Progenitor cell of endocrine pancreas (in vitro differentiated cells): ENCODE measurements at regions not wholly inside any gene's neighbourhood (a gene's known extent, or its start where the extent isn't known, plus 50 kb on each side); places are given as distances from the start of the nearest gene placed in this dataset.
A peak's percentile ranks its signal among the peaks of the same experiment; 100 is the strongest.

ENCODE experiments used
- DNase-seq: peaks from one replicate; pipeline ENCODE4 v3.0.0; 2021; ENCODE audit warnings: low spot score; ENCODE audit not compliant: unreplicated experiment
- H3K27ac Mint-ChIP-seq: 2 replicates; pipeline ENCODE4 v1.8.0; 2021; ENCODE audit warnings: mild to moderate bottlenecking, moderate library complexity, mixed read lengths
- H3K27me3 Mint-ChIP-seq: 2 replicates; pipeline ENCODE4 v1.8.0; 2021; ENCODE audit warnings: mixed read lengths
- H3K36me3 Mint-ChIP-seq: 2 replicates; pipeline ENCODE4 v1.8.0; 2022; ENCODE audit warnings: mixed read lengths; ENCODE audit not compliant: insufficient read depth
- H3K4me1 Mint-ChIP-seq: 2 replicates; pipeline ENCODE4 v1.8.0; 2021; ENCODE audit warnings: low read depth, mixed read lengths
- H3K4me3 Mint-ChIP-seq: 2 replicates; pipeline ENCODE4 v1.8.0; 2021; ENCODE audit warnings: low read depth, mild to moderate bottlenecking, moderate library complexity, mixed read lengths
- H3K9me3 Mint-ChIP-seq: 2 replicates; pipeline ENCODE4 v1.8.0; 2021; ENCODE audit warnings: low read depth, mixed read lengths
- TF ChIP-seq, protein P1 (sequence below): fragments of 200-600 bp; sonication (generic); IDR thresholded peaks from one replicate; pipeline ENCODE4 v1.5.0; 2021; ENCODE audit warnings: antibody characterized with exemption, mild to moderate bottlenecking; ENCODE audit not compliant: unreplicated experiment

DNA sequence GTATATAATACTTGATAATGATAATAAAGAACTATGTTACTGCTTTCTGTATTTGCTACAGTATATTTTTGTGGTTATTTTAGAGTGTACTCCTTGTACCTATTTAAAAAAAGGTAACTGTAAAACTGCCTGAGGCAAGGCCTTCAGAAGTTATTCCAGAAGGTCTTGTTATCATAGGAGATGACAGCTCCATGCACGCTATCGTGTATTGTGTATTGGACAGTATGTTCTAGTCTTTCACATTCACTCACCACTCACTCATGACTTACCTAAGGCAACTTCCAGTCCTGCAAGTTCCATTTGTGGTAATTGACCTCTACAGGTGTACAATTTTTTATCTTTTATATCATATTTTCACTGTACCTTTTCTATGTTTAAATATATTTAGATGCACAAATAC lies 100.7 kb downstream of the ARL4A start:
- TF ChIP-seq, protein P1, sequence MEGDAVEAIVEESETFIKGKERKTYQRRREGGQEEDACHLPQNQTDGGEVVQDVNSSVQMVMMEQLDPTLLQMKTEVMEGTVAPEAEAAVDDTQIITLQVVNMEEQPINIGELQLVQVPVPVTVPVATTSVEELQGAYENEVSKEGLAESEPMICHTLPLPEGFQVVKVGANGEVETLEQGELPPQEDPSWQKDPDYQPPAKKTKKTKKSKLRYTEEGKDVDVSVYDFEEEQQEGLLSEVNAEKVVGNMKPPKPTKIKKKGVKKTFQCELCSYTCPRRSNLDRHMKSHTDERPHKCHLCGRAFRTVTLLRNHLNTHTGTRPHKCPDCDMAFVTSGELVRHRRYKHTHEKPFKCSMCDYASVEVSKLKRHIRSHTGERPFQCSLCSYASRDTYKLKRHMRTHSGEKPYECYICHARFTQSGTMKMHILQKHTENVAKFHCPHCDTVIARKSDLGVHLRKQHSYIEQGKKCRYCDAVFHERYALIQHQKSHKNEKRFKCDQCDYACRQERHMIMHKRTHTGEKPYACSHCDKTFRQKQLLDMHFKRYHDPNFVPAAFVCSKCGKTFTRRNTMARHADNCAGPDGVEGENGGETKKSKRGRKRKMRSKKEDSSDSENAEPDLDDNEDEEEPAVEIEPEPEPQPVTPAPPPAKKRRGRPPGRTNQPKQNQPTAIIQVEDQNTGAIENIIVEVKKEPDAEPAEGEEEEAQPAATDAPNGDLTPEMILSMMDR: no peak
- Mint-ChIP-seq H3K36me3 (no peaks in the 10 kb centered on the region), H3K4me1 (no peaks in the 10 kb centered on the region), H3K4me3 (no peak overlapping the region), H3K27ac (no peak overlapping the region), H3K27me3 (no peaks in the 10 kb centered on the region), H3K9me3 (no peaks in the 10 kb centered on the region)
- DNase-seq: no peak

DNA sequence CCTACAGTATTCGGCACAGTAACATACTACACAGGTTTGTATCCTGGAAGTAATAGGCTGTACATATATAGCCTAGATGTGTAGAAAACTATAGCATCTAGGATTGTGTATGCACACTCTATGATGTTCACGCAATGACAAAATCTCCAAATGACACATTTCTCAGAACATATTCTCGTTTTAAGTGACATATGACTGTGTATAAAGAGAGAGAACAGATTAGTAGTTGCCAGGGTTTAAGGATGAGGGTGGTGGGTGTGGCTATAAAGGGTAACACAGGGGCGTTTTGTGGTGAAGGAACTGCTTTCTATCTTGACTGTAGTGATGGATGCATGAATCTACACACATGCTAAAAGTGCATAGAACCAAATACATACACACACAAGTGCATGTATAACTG lies 101.2 kb downstream of the ARL4A start:
- DNase-seq: no peak
- TF ChIP-seq, protein P1: no peak
- H3K27ac Mint-ChIP-seq: no peak overlapping the region
- H3K9me3 Mint-ChIP-seq: no peaks in the 10 kb centered on the region
- no peaks in the 10 kb centered on the region for H3K36me3 Mint-ChIP-seq
- H3K4me1 Mint-ChIP-seq: no peaks in the 10 kb centered on the region
- H3K4me3 Mint-ChIP-seq: no peak overlapping the region
- no peaks in the 10 kb centered on the region for H3K27me3 Mint-ChIP-seq

GRCh38 chr7:12794722-12795302 lies 107.4 kb downstream of the ARL4A start:
- H3K9me3 Mint-ChIP-seq: no peaks in the 10 kb centered on the region
- no peak overlapping the region for H3K4me3 Mint-ChIP-seq
- H3K4me1 Mint-ChIP-seq: no peaks in the 10 kb centered on the region
- H3K27ac Mint-ChIP-seq: no peak overlapping the region
- no peak for DNase-seq
- TF ChIP-seq, protein P1: no peak
- H3K27me3 Mint-ChIP-seq: no peaks in the 10 kb centered on the region
- H3K36me3 Mint-ChIP-seq: no peaks in the 10 kb centered on the region

DNA sequence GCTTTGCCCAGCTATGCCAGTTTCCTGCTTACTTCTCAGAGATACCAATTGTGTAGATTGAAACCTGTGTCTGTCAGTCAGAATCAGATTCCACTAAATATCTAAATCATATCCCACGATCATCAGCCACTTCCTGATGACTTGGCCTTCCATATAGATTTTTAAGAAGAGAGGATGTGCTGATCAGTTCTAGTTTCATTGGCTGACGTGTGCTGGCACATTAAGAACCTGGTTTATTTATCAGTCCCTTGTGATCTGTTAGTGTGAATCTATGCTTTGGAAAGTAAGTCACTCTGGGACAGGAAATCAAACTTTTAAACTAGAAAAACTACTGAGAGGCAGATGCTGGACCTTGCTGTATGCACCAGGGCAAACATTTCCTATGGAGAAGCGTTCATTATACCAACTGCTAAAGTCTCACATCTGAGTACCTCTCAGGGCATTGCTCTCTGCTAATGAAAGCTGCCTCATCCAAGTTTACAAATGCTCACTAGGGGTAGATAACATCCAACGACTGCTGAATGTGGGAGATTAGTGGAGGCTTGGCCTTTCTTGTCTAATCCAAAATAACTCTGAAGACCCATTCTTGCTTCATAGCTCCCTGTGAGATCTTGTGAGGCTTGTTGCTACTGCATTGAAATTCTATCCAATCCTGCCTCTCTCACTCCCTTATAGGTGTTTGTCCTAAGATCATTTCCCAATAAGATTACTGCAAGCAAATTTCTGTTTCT lies 109.1 kb downstream of the ARL4A start:
- no peaks in the 10 kb centered on the region for H3K36me3 Mint-ChIP-seq
- H3K4me3 Mint-ChIP-seq: no peak overlapping the region
- no peak for DNase-seq
- peaks cover 13% of the 10 kb centered on the region for H3K4me1 Mint-ChIP-seq
- H3K9me3 Mint-ChIP-seq: no peaks in the 10 kb centered on the region
- H3K27me3 Mint-ChIP-seq: no peaks in the 10 kb centered on the region
- TF ChIP-seq, protein P1: no peak
- H3K27ac Mint-ChIP-seq: no peak overlapping the region

DNA sequence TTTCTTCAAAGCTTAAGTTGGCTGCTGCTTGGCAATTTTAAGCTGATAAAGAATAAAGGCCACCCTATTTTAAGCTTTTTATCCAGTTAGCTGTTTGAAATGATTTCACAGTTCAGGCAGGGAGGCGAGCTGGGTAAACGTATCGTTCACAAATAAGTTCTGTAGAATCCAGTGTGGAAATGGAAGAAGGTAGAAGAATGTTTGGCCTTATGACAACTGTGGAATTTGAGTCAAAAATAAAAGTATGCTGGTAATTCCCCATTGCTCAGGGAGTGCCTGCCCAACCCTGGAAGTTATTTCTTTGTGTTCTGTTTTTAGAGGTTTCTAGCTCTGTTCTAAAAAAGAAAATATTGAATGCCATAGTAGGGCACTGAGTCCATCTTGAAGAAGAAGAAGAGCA lies 113.1 kb downstream of the ARL4A start:
- Mint-ChIP-seq H3K4me3 (no peak overlapping the region), H3K36me3 (no peaks in the 10 kb centered on the region), H3K4me1 (peaks cover 26% of the 10 kb centered on the region), H3K27ac (peak overlapping the region; percentile 23), H3K27me3 (no peaks in the 10 kb centered on the region), H3K9me3 (no peaks in the 10 kb centered on the region)
- DNase-seq: no peak
- TF ChIP-seq, protein P1: no peak
